ENCODE measurements at regions not wholly inside any gene's neighbourhood (a gene's known extent, or its start where the extent isn't known, plus 50 kb on each side); places are given as distances from the start of the nearest gene placed in this dataset.

DNA sequence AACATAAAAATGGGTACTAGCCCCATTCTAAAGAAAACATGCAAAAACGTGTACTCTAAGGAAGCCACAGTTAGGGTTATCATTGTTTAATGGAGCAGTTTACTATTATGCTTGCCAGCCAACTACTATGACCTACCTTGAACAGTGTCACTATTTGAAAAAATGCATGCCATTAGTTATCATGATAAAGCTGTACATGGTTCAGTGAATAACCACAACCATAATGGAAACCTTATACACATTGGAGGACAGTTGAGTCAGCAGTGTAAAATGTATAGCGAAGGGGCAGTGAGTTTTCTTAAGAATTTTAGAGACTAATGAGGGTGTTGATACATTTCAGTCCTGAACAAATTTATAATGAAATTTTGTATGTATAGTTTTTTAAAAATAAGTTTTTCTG is 381.9 kb downstream of the GRXCR1 start:
- Histone ChIP-seq H3K9ac (ENCODE audit: control insufficient read depth, insufficient read depth, low read length) (no peak overlapping the region), H3K4me1 (ENCODE audit: control insufficient read depth, insufficient read depth, low read length) (no peaks in the 10 kb centered on the region), H3K79me2 (ENCODE audit: control insufficient read depth, insufficient read depth, low read length) (no peaks in the 10 kb centered on the region), H3K4me2 (ENCODE audit: control insufficient read depth, insufficient read depth) (no peak overlapping the region), H3K9me3 (replicated peaks; ENCODE audit: control insufficient read depth, insufficient read depth, low read length) (no peaks in the 10 kb centered on the region), H3K27me3 (replicated peaks in 1 of 2; ENCODE audit: control insufficient read depth in 2 of 2, insufficient read depth in 2 of 2, low read length in 1 of 2) (no peaks in the 10 kb centered on the region), H2AFZ (ENCODE audit: control insufficient read depth, low read depth, low read length) (no peak overlapping the region), H3K4me3 (no peak overlapping the region), H3K27ac (ENCODE audit: control insufficient read depth, insufficient read depth) (no peak overlapping the region), H4K20me1 (ENCODE audit: control insufficient read depth, insufficient read depth) (no peaks in the 10 kb centered on the region), H3K36me3 (ENCODE audit: control insufficient read depth in 2 of 2, insufficient read depth in 2 of 2, low read length in 1 of 2) (no peaks in the 10 kb centered on the region)
- FAIRE-seq (no peak), DNase-seq (ENCODE audit: low read depth, low spot score) (no peak), ATAC-seq (no peak)
- CTCF ChIA-PET, result no interaction called here
- no TSS peak for BruUV-seq (replicated peaks)
- RAD21 ChIA-PET (ENCODE audit: unreplicated experiment), result no interaction called here
- 39% methylated on average over 2 of the region's 2 CpGs for WGBS (ENCODE audit: insufficient coverage, insufficient replicate concordance, low lambda C conversion rate, missing lambda C conversion rate)
- SMC1A ChIA-PET (ENCODE audit: uncharacterized antibody, unreplicated experiment), result interaction anchor here (1.1 kb wide), 1 partner anchor 10 kb away, joined by 3 read pairs; no protein-coding TSS in a partner anchor
- in situ Hi-C loops (cut with MboI), result no loop called here
- TF ChIP-seq SP1 (IDR thresholded peaks at IDR 0.05; ENCODE audit: low read depth, low read length), result no peak
- TF ChIP-seq, protein P1, sequence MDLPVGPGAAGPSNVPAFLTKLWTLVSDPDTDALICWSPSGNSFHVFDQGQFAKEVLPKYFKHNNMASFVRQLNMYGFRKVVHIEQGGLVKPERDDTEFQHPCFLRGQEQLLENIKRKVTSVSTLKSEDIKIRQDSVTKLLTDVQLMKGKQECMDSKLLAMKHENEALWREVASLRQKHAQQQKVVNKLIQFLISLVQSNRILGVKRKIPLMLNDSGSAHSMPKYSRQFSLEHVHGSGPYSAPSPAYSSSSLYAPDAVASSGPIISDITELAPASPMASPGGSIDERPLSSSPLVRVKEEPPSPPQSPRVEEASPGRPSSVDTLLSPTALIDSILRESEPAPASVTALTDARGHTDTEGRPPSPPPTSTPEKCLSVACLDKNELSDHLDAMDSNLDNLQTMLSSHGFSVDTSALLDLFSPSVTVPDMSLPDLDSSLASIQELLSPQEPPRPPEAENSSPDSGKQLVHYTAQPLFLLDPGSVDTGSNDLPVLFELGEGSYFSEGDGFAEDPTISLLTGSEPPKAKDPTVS (IDR thresholded peaks at IDR 0.05; ENCODE audit: low read depth, low read length), result no peak
- TF ChIP-seq SREBF1 (IDR thresholded peaks at IDR 0.05; ENCODE audit: low read length), result no peak
- TF ChIP-seq ESRRA (IDR thresholded peaks at IDR 0.05; ENCODE audit: low read length), result no peak
- TF ChIP-seq ATF7 (IDR thresholded peaks at IDR 0.05; ENCODE audit: low read depth), result no peak
- TF ChIP-seq, protein P2, sequence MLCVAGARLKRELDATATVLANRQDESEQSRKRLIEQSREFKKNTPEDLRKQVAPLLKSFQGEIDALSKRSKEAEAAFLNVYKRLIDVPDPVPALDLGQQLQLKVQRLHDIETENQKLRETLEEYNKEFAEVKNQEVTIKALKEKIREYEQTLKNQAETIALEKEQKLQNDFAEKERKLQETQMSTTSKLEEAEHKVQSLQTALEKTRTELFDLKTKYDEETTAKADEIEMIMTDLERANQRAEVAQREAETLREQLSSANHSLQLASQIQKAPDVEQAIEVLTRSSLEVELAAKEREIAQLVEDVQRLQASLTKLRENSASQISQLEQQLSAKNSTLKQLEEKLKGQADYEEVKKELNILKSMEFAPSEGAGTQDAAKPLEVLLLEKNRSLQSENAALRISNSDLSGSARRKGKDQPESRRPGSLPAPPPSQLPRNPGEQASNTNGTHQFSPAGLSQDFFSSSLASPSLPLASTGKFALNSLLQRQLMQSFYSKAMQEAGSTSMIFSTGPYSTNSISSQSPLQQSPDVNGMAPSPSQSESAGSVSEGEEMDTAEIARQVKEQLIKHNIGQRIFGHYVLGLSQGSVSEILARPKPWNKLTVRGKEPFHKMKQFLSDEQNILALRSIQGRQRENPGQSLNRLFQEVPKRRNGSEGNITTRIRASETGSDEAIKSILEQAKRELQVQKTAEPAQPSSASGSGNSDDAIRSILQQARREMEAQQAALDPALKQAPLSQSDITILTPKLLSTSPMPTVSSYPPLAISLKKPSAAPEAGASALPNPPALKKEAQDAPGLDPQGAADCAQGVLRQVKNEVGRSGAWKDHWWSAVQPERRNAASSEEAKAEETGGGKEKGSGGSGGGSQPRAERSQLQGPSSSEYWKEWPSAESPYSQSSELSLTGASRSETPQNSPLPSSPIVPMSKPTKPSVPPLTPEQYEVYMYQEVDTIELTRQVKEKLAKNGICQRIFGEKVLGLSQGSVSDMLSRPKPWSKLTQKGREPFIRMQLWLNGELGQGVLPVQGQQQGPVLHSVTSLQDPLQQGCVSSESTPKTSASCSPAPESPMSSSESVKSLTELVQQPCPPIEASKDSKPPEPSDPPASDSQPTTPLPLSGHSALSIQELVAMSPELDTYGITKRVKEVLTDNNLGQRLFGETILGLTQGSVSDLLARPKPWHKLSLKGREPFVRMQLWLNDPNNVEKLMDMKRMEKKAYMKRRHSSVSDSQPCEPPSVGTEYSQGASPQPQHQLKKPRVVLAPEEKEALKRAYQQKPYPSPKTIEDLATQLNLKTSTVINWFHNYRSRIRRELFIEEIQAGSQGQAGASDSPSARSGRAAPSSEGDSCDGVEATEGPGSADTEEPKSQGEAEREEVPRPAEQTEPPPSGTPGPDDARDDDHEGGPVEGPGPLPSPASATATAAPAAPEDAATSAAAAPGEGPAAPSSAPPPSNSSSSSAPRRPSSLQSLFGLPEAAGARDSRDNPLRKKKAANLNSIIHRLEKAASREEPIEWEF (IDR thresholded peaks at IDR 0.05; ENCODE audit: insufficient replicate concordance, low read depth, low read length), result no peak
- no peak for TF ChIP-seq CHD1 (IDR thresholded peaks at IDR 0.05; ENCODE audit: low read depth, low read length)
- POLR2A ChIA-PET, result no interaction called here
- intact Hi-C loops (cut with micrococcal nuclease; ENCODE audit: unreplicated experiment), result no loop called here

All from GM12878 (cell line).